Liver (tissue), 3 donors: ENCODE measurements at regions not wholly inside any gene's neighbourhood (a gene's known extent, or its start where the extent isn't known, plus 50 kb on each side); places are given as distances from the start of the nearest gene placed in this dataset.

ENCODE experiments used
- ATF3 ChIP-seq: IDR thresholded peaks from 2 replicates; pipeline ENCODE4 v1.6.1; 2016; ENCODE audit warnings: antibody characterized with exemption
- CTCF ChIP-seq: fragments of 150-350 bp; IDR thresholded peaks from 2 replicates; pipeline ENCODE4 v1.5.1; 2017; ENCODE audit warnings: improper control_type of control experiment, low read depth, low read length; ENCODE audit not compliant: missing input control
- EGR1 ChIP-seq, 2 donors: IDR thresholded peaks; 2 replicates each; pipeline ENCODE4 v1.6.1; 2016 to 2018; ENCODE audit warnings: antibody characterized with exemption in 2 of 2, low read depth in 2 of 2
- FOXA2 ChIP-seq: IDR thresholded peaks from 2 replicates; pipeline ENCODE4 v1.6.1; 2016; ENCODE audit warnings: antibody characterized with exemption
- GABPA ChIP-seq, 2 donors: IDR thresholded peaks in 1 of 2; conservative IDR thresholded peaks in 1 of 2; 2 replicates each; pipeline ENCODE4 v1.6.1; 2016; ENCODE audit warnings: antibody characterized with exemption in 2 of 2, mild to moderate bottlenecking in 1 of 2, moderate library complexity in 1 of 2
- MAX ChIP-seq: IDR thresholded peaks from 2 replicates; pipeline ENCODE4 v1.6.1; 2016; ENCODE audit warnings: antibody characterized with exemption
- NR2F2 ChIP-seq: IDR thresholded peaks from 2 replicates; pipeline ENCODE4 v1.6.1; 2016; ENCODE audit warnings: antibody characterized with exemption
- RAD21 ChIP-seq, 2 donors: IDR thresholded peaks; 2 replicates each; pipeline ENCODE4 v1.6.1; 2016; ENCODE audit warnings: antibody characterized with exemption in 2 of 2, mild to moderate bottlenecking in 2 of 2
- REST ChIP-seq: IDR thresholded peaks from 2 replicates; pipeline ENCODE4 v1.6.1; 2016; ENCODE audit warnings: antibody characterized with exemption, mild to moderate bottlenecking
- SP1 ChIP-seq: IDR thresholded peaks from 2 replicates; pipeline ENCODE4 v1.6.1; 2018; ENCODE audit warnings: antibody characterized with exemption, mild to moderate bottlenecking
- ZBTB33 ChIP-seq: IDR thresholded peaks from 2 replicates; pipeline ENCODE4 v1.6.1; 2016; ENCODE audit warnings: antibody characterized with exemption
- donor health status: healthy.
- donor health status: healthy.

GRCh38 chr5:103467831-103468230 lies 94.8 kb downstream of the NUDT12 start:
- no peak for TF ChIP-seq CTCF
- no peak for TF ChIP-seq ZBTB33
- TF ChIP-seq REST, result no peak
- no peak for TF ChIP-seq SP1
- TF ChIP-seq ATF3, result no peak
- TF ChIP-seq MAX, result no peak
- no peak for TF ChIP-seq NR2F2
- TF ChIP-seq RAD21 (IDR thresholded peaks at IDR 0.05), result no peak
- no peak for TF ChIP-seq EGR1 (IDR thresholded peaks at IDR 0.05; ENCODE audit: low read depth in 2 of 2)
- TF ChIP-seq GABPA (IDR thresholded peaks at IDR 0.05 in 1 of 2, conservative IDR thresholded peaks at IDR 0.05 in 1 of 2), result no peak
- TF ChIP-seq FOXA2, result no peak
